H9 (cell line): ENCODE measurements at regions not wholly inside any gene's neighbourhood (a gene's known extent, or its start where the extent isn't known, plus 50 kb on each side); places are given as distances from the start of the nearest gene placed in this dataset.

ENCODE experiments used
- DNase-seq: peaks from one replicate; pipeline ENCODE4 v3.0.0-alpha.2; 2017
- H2AFZ ChIP-seq: one replicate; pipeline ENCODE4 v1.6.1; 2013; ENCODE audit warnings: mild to moderate bottlenecking, low read length, control low read depth, moderate library complexity
- H2AK5ac ChIP-seq: 2 replicates; pipeline ENCODE4 v1.6.1; 2013; ENCODE audit warnings: low read length, control low read depth, mixed read lengths; ENCODE audit not compliant: insufficient read length
- H2BK120ac ChIP-seq: one replicate; pipeline ENCODE4 v1.6.1; 2013; ENCODE audit warnings: low read depth, mild to moderate bottlenecking, low read length, control low read depth, inconsistent platforms; ENCODE audit not compliant: poor library complexity, severe bottlenecking
- H2BK12ac ChIP-seq: 2 replicates; pipeline ENCODE4 v1.6.1; 2013; ENCODE audit warnings: low read length, control low read depth, mixed read lengths, low read depth; ENCODE audit not compliant: insufficient read length
- H2BK15ac ChIP-seq: 2 replicates; pipeline ENCODE4 v1.6.1; 2013; ENCODE audit warnings: low read depth, low read length, control low read depth
- H2BK20ac ChIP-seq: one replicate; pipeline ENCODE4 v1.6.1; 2013; ENCODE audit warnings: low read depth, mild to moderate bottlenecking, low read length, control low read depth, inconsistent platforms; ENCODE audit not compliant: poor library complexity, severe bottlenecking
- H2BK5ac ChIP-seq: 2 replicates; pipeline ENCODE4 v1.6.1; 2013; ENCODE audit warnings: low read length, control low read depth, mixed read lengths; ENCODE audit not compliant: insufficient read length
- H3K14ac ChIP-seq: 2 replicates; pipeline ENCODE4 v1.6.1; 2013; ENCODE audit warnings: low read length, control low read depth; ENCODE audit not compliant: insufficient read depth
- H3K18ac ChIP-seq: 2 replicates; pipeline ENCODE4 v1.6.1; 2013; ENCODE audit warnings: low read depth, mild to moderate bottlenecking, mixed read lengths, low read length, control low read depth; ENCODE audit not compliant: insufficient read length
- H3K23ac ChIP-seq: 2 replicates; pipeline ENCODE4 v1.6.1; 2013; ENCODE audit warnings: low read length, control low read depth, mixed read lengths, low read depth; ENCODE audit not compliant: insufficient read length
- H3K23me2 ChIP-seq: 2 replicates; pipeline ENCODE4 v1.6.1; 2013; ENCODE audit warnings: low read depth, mild to moderate bottlenecking, mixed read lengths, low read length, control low read depth; ENCODE audit not compliant: insufficient read length, poor library complexity, severe bottlenecking
- H3K27ac ChIP-seq: 2 replicates; pipeline ENCODE4 v1.5.1; 2013; ENCODE audit warnings: low read length, control low read depth, mixed read lengths, low read depth; ENCODE audit not compliant: insufficient read length
- H3K27me3 ChIP-seq: 2 replicates; pipeline ENCODE4 v1.6.1; 2013; ENCODE audit warnings: low read length, control low read depth, inconsistent platforms; ENCODE audit not compliant: insufficient read depth
- H3K4ac ChIP-seq: 2 replicates; pipeline ENCODE4 v1.6.1; 2013; ENCODE audit warnings: low read depth, mild to moderate bottlenecking, control low read depth, inconsistent platforms, low read length, moderate library complexity
- H3K4me1 ChIP-seq: 2 replicates; pipeline ENCODE4 v1.6.1; 2013; ENCODE audit warnings: low read length, control low read depth, inconsistent platforms; ENCODE audit not compliant: insufficient read depth
- H3K4me2 ChIP-seq: 2 replicates; pipeline ENCODE4 v1.6.1; 2013; ENCODE audit warnings: low read length, control low read depth, mixed read lengths; ENCODE audit not compliant: insufficient read length, insufficient read depth
- H3K56ac ChIP-seq: 2 replicates; pipeline ENCODE4 v1.6.1; 2013; ENCODE audit warnings: low read depth, mild to moderate bottlenecking, mixed read lengths, low read length, control low read depth; ENCODE audit not compliant: insufficient read length
- H3K79me1 ChIP-seq: 2 replicates; pipeline ENCODE4 v1.6.1; 2013; ENCODE audit warnings: low read depth, mild to moderate bottlenecking, moderate library complexity, low read length, control low read depth, inconsistent platforms; ENCODE audit not compliant: insufficient read depth, poor library complexity, severe bottlenecking
- H3K79me2 ChIP-seq: 2 replicates; pipeline ENCODE4 v1.6.1; 2013; ENCODE audit warnings: low read length, control low read depth, inconsistent platforms; ENCODE audit not compliant: insufficient read depth
- H3K9ac ChIP-seq: 2 replicates; pipeline ENCODE4 v1.6.1; 2013; ENCODE audit warnings: low read length, control low read depth, mixed read lengths; ENCODE audit not compliant: insufficient read length; ENCODE audit errors: extremely low read depth
- H3K9me3 ChIP-seq: one replicate; pipeline ENCODE4 v1.6.1; 2013; ENCODE audit warnings: low read depth, low read length, inconsistent platforms; ENCODE audit not compliant: control insufficient read depth
- H3T11ph ChIP-seq: one replicate; pipeline ENCODE4 v1.6.1; 2013; ENCODE audit warnings: mild to moderate bottlenecking, low read length, control low read depth, inconsistent platforms
- H4K20me1 ChIP-seq: one replicate; pipeline ENCODE4 v1.6.1; 2013; ENCODE audit not compliant: control insufficient read depth, insufficient read length, insufficient read depth
- H4K5ac ChIP-seq: 2 replicates; pipeline ENCODE4 v1.6.1; 2013; ENCODE audit warnings: low read depth, mild to moderate bottlenecking, mixed read lengths, low read length, control low read depth; ENCODE audit not compliant: insufficient read length
- H4K8ac ChIP-seq: replicated peaks from 2 replicates; pipeline ENCODE4 v1.6.1; 2013; ENCODE audit warnings: low read length, control low read depth, mixed read lengths, low read depth; ENCODE audit not compliant: insufficient read length
- H4K91ac ChIP-seq: 2 replicates; pipeline ENCODE4 v1.6.1; 2013; ENCODE audit warnings: low read depth, mild to moderate bottlenecking, moderate library complexity, mixed read lengths, low read length, control low read depth; ENCODE audit not compliant: insufficient read length
- H3K27ac Mint-ChIP-seq, 3 experiments: 2 replicates in 2 of 3; 3 replicates in 1 of 3; pipeline ENCODE4 v1.8.0; 2020 to 2021; ENCODE audit warnings: mixed read lengths in 3 of 3, mild to moderate bottlenecking in 1 of 3, moderate library complexity in 1 of 3
- H3K27me3 Mint-ChIP-seq: 2 replicates; pipeline ENCODE4 v1.8.0; 2021; ENCODE audit warnings: low read depth, mild to moderate bottlenecking, moderate library complexity, mixed read lengths
- H3K36me3 Mint-ChIP-seq, 3 experiments: 2 replicates in 2 of 3; 3 replicates in 1 of 3; pipeline ENCODE4 v1.8.0; 2020 to 2021; ENCODE audit warnings: low read depth in 3 of 3, mixed read lengths in 3 of 3; ENCODE audit not compliant: insufficient read depth in 1 of 3
- H3K4me1 Mint-ChIP-seq, 2 experiments: 2 replicates each; pipeline ENCODE4 v1.8.0; 2020; ENCODE audit warnings: mixed read lengths in 2 of 2
- H3K4me3 Mint-ChIP-seq, 2 experiments: 2 replicates in 1 of 2; 3 replicates in 1 of 2; pipeline ENCODE4 v1.8.0; 2020 to 2021; ENCODE audit warnings: mild to moderate bottlenecking in 2 of 2, mixed read lengths in 2 of 2, moderate library complexity in 1 of 2
- H3K9me3 Mint-ChIP-seq, 2 experiments: 2 replicates in 1 of 2; 3 replicates in 1 of 2; pipeline ENCODE4 v1.8.0; 2020; ENCODE audit warnings: mild to moderate bottlenecking in 2 of 2, mixed read lengths in 2 of 2, moderate library complexity in 1 of 2
- WGBS: extraction: QIAGEN DNeasy Blood & Tissue Kit; methylation state at CpG from one replicate; pipeline ENCODE4 v1.1.7; 2013; ENCODE audit warnings: missing lambda C conversion rate, low lambda C conversion rate, mixed read lengths; ENCODE audit not compliant: insufficient read length; ENCODE audit errors: extremely low coverage; 5-methylcytosine and 5-hydroxymethylcytosine counted together
- TF ChIP-seq, protein P1 (sequence below): fragments of 200-600 bp; sonication (generic); conservative IDR thresholded peaks from 3 replicates; pipeline ENCODE4 v1.8.0; 2021; ENCODE audit warnings: antibody characterized with exemption, mild to moderate bottlenecking

DNA sequence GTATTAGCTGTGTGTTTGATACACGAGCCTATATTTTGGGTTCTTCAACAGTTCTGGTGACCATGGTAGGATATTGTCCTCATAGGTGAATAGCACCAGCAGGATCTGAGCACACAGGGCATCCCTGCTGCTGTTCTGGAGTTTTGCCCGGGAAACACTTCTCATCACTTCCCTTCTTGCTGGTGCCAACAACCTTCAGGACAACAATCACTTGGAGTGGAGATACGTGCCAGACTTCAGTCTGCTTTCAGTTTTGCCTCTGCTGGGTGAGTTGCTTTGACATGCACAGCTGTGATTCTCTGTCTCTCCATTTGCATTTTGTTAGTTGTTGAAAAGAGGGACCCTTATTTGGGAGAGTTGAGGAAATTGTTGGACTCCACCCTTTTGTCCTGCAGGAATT, 1347.2 kb upstream of the DDX18 start:
- Mint-ChIP-seq H3K4me3 (no peak overlapping the region), H3K4me1 (peaks cover 0 to 5% of the 10 kb centered on the region in 2 experiments; a peak in 2 of 4 replicates), H3K27ac (no peak overlapping the region; a peak in 1 of 7 replicates), H3K9me3 (peaks cover 25 to 29% of the 10 kb centered on the region in 2 experiments), H3K36me3 (peaks cover 6 to 26% (median 11%) of the 10 kb centered on the region in 3 experiments; a peak in 6 of 7 replicates), H3K27me3 (peaks cover 3% of the 10 kb centered on the region; the same call in 1 of the 2 replicates)
- no peak overlapping the region for H3K4me2 ChIP-seq
- H3K18ac ChIP-seq = no peak overlapping the region
- TF ChIP-seq, protein P1, sequence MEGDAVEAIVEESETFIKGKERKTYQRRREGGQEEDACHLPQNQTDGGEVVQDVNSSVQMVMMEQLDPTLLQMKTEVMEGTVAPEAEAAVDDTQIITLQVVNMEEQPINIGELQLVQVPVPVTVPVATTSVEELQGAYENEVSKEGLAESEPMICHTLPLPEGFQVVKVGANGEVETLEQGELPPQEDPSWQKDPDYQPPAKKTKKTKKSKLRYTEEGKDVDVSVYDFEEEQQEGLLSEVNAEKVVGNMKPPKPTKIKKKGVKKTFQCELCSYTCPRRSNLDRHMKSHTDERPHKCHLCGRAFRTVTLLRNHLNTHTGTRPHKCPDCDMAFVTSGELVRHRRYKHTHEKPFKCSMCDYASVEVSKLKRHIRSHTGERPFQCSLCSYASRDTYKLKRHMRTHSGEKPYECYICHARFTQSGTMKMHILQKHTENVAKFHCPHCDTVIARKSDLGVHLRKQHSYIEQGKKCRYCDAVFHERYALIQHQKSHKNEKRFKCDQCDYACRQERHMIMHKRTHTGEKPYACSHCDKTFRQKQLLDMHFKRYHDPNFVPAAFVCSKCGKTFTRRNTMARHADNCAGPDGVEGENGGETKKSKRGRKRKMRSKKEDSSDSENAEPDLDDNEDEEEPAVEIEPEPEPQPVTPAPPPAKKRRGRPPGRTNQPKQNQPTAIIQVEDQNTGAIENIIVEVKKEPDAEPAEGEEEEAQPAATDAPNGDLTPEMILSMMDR = no peak
- H2BK20ac ChIP-seq = no peak overlapping the region
- peaks cover 11% of the 10 kb centered on the region for H3K9me3 ChIP-seq
- no peak overlapping the region for H3T11ph ChIP-seq
- H3K27ac ChIP-seq = no peak overlapping the region
- no peaks in the 10 kb centered on the region for H4K20me1 ChIP-seq
- no peak overlapping the region for H3K14ac ChIP-seq
- no peak overlapping the region for H2BK5ac ChIP-seq
- no peaks in the 10 kb centered on the region for H3K79me2 ChIP-seq
- no peak overlapping the region for H4K5ac ChIP-seq
- H4K8ac ChIP-seq = no peak overlapping the region
- H3K4me1 ChIP-seq = no peaks in the 10 kb centered on the region
- WGBS = no CpG with 5 or more reads among the region's 3 CpGs
- H3K27me3 ChIP-seq = no peaks in the 10 kb centered on the region
- H3K4ac ChIP-seq = no peak overlapping the region
- no peak overlapping the region for H3K23ac ChIP-seq
- H3K56ac ChIP-seq = no peak overlapping the region
- no peaks in the 10 kb centered on the region for H3K79me1 ChIP-seq
- H2BK120ac ChIP-seq = no peak overlapping the region
- no peak overlapping the region for H4K91ac ChIP-seq
- H2AK5ac ChIP-seq = no peak overlapping the region
- no peak overlapping the region for H3K9ac ChIP-seq
- H3K23me2 ChIP-seq = no peaks in the 10 kb centered on the region
- DNase-seq = no peak
- H2AFZ ChIP-seq = no peak overlapping the region
- no peak overlapping the region for H2BK12ac ChIP-seq
- no peak overlapping the region for H2BK15ac ChIP-seq
